CD4-positive, alpha-beta memory T cell (primary cell): ENCODE measurements at regions not wholly inside any gene's neighbourhood (a gene's known extent, or its start where the extent isn't known, plus 50 kb on each side); places are given as distances from the start of the nearest gene placed in this dataset.
"Not testable (repeated sequence)": the region's sequence is repeated elsewhere in the genome, so short reads cannot be mapped to it uniquely, and the experiment has no call there.

Experiments used
- CTCF ChIA-PET: fragments of 350-600 bp; sonication (Branson Sonifier 250); formaldehyde crosslinking; loops from one replicate; lab custom pipeline; 2021; ENCODE audit warnings: inconsistent platforms; ENCODE audit not compliant: partially characterized antibody; lab: Charles Lee
- POLR2A ChIA-PET: fragments of 350-600 bp; sonication (Branson Sonifier 250); formaldehyde crosslinking; loops from one replicate; lab custom pipeline; 2021; ENCODE audit not compliant: partially characterized antibody; lab: Charles Lee
- DNase-seq, 5 donors: peaks; one replicate each; pipeline versions ENCODE4 v3.0.0 to v3.0.0-alpha.2; 2020 to 2022; ENCODE audit warnings: mixed read lengths in 1 of 5
- H3K27ac ChIP-seq: one replicate; pipeline ENCODE4 v1.7.0; 2013; ENCODE audit warnings: low read depth, low read length
- H3K27me3 ChIP-seq: 2 replicates; pipeline ENCODE4 v1.7.0; 2013; ENCODE audit warnings: mild to moderate bottlenecking, low read length, moderate library complexity; ENCODE audit not compliant: insufficient read depth
- H3K36me3 ChIP-seq: 2 replicates; pipeline ENCODE4 v1.7.0; 2013; ENCODE audit warnings: mild to moderate bottlenecking, low read length, moderate library complexity; ENCODE audit not compliant: insufficient read depth
- H3K4me1 ChIP-seq: 2 replicates; pipeline ENCODE4 v1.7.0; 2013; ENCODE audit warnings: mild to moderate bottlenecking, low read length, moderate library complexity; ENCODE audit not compliant: insufficient read depth
- H3K4me3 ChIP-seq, 2 donors: one replicate each; pipeline ENCODE4 v1.7.0; 2013; ENCODE audit warnings: low read length in 2 of 2, mild to moderate bottlenecking in 1 of 2
- H3K9me3 ChIP-seq, 2 donors: one replicate each; pipeline ENCODE4 v1.7.0; 2013; ENCODE audit warnings: low read length in 2 of 2, control low read depth in 1 of 2; ENCODE audit not compliant: control insufficient read depth in 1 of 2
- H3K27ac Mint-ChIP-seq, 7 donors: one replicate each; pipeline ENCODE4 v1.8.0; 2020 to 2021; ENCODE audit warnings: mixed read lengths in 7 of 7, mild to moderate bottlenecking in 6 of 7, inconsistent platforms in 3 of 7, moderate library complexity in 3 of 7
- H3K27me3 Mint-ChIP-seq, 2 donors: one replicate each; pipeline ENCODE4 v1.8.0; 2020 to 2021; ENCODE audit warnings: mixed read lengths in 2 of 2
- H3K36me3 Mint-ChIP-seq, 2 donors: one replicate each; pipeline ENCODE4 v1.8.0; 2020 to 2021; ENCODE audit warnings: mixed read lengths in 2 of 2, inconsistent platforms in 1 of 2, mild to moderate bottlenecking in 1 of 2
- H3K4me1 Mint-ChIP-seq, 4 donors: one replicate each; pipeline ENCODE4 v1.8.0; 2020 to 2021; ENCODE audit warnings: mixed read lengths in 4 of 4, mild to moderate bottlenecking in 1 of 4
- H3K4me3 Mint-ChIP-seq, 8 donors: one replicate each; pipeline ENCODE4 v1.8.0; 2020 to 2021; ENCODE audit warnings: mixed read lengths in 8 of 8, mild to moderate bottlenecking in 7 of 8, moderate library complexity in 6 of 8, inconsistent platforms in 3 of 8
- H3K9me3 Mint-ChIP-seq, 8 donors: one replicate each; pipeline ENCODE4 v1.8.0; 2020 to 2021; ENCODE audit warnings: mixed read lengths in 8 of 8, mild to moderate bottlenecking in 5 of 8, inconsistent platforms in 3 of 8, moderate library complexity in 1 of 8
- intact Hi-C: fragments of 100-400 bp; cut with micrococcal nuclease; formaldehyde crosslinking; loops from one replicate; pipeline ENCODE4 v1.15.1; 2023

GRCh38 chr3:27607370-27607769 is 114.8 kb downstream of the EOMES start:
- Mint-ChIP-seq H3K4me1 (no peaks in the 10 kb centered on the region), H3K27me3 (peaks cover 0 to 1% of the 10 kb centered on the region in 2 donors), H3K9me3 (peaks cover 0 to 4% (median under 1%) of the 10 kb centered on the region in 8 donors), H3K36me3 (peaks cover 0 to 5% of the 10 kb centered on the region in 2 donors), H3K27ac (no peak overlapping the region), H3K4me3 (no peak overlapping the region)
- no peak for DNase-seq
- ChIA-PET POLR2A (interaction anchor here (0.6 kb wide), 1 partner anchor 46 kb away, joined by 3 read pairs; no protein-coding TSS in a partner anchor), CTCF (no interaction called here)
- Histone ChIP-seq H3K4me3 (no peak overlapping the region), H3K27ac (no peak overlapping the region), H3K9me3 (no peaks in the 10 kb centered on the region), H3K36me3 (no peaks in the 10 kb centered on the region), H3K27me3 (no peaks in the 10 kb centered on the region), H3K4me1 (no peaks in the 10 kb centered on the region)
- intact Hi-C loops = no loop called here

GRCh38 chr3:27606537-27606936 is 115.6 kb downstream of the EOMES start:
- peaks cover 0 to 8% of the 10 kb centered on the region in 2 donors for H3K36me3 Mint-ChIP-seq
- Histone ChIP-seq H3K36me3 (no peaks in the 10 kb centered on the region), H3K4me3 (no peak overlapping the region), H3K27ac (no peak overlapping the region), H3K27me3 (no peaks in the 10 kb centered on the region), H3K4me1 (no peaks in the 10 kb centered on the region), H3K9me3 (no peaks in the 10 kb centered on the region)
- no peaks in the 10 kb centered on the region for H3K4me1 Mint-ChIP-seq
- intact Hi-C loops = no loop called here
- no peaks in the 10 kb centered on the region for H3K27me3 Mint-ChIP-seq
- peaks cover 0 to 8% (median 3%) of the 10 kb centered on the region in 8 donors for H3K9me3 Mint-ChIP-seq
- CTCF ChIA-PET = no interaction called here
- POLR2A ChIA-PET = interaction anchor here (0.6 kb wide), 1 partner anchor 47 kb away, joined by 3 read pairs; no protein-coding TSS in a partner anchor
- no peak overlapping the region for H3K4me3 Mint-ChIP-seq
- peak overlapping the region in 1 of 7 donors; percentile 69 for H3K27ac Mint-ChIP-seq
- no peak for DNase-seq

- H3K36me3 ChIP-seq, intact Hi-C loops, H3K36me3 Mint-ChIP-seq, H3K4me1 Mint-ChIP-seq, POLR2A ChIA-PET, H3K4me3 ChIP-seq, H3K27ac ChIP-seq, H3K27me3 Mint-ChIP-seq, H3K27me3 ChIP-seq, H3K27ac Mint-ChIP-seq, CTCF ChIA-PET, H3K9me3 Mint-ChIP-seq, DNase-seq, H3K4me1 ChIP-seq, H3K4me3 Mint-ChIP-seq, H3K9me3 ChIP-seq: not testable (repeated sequence)
These were observed 117.1 kb upstream of the SLC4A7 start for GRCh38 chr3:27601311-27601710.

DNA sequence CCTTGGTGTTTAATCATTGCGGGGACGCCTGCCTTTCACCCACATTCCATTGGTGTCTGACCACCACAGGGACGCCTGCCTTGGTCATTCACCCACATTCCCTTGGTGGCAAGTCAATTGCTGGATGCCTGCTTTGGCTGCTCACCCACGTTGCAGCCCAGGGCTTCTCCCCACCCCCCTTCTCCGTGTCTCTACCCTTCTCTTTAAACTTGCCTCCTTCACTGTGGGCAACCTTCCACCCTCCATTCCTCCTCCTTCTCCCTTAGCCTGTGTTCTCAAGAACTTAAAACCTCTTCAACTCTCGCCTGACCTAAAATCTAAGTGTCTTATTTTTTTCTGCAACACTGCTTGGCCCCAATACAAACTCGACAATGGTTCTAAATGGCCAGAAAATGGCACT is 115.6 kb upstream of the SLC4A7 start:
- H3K4me3 Mint-ChIP-seq, H3K4me1 ChIP-seq, intact Hi-C loops, H3K27ac ChIP-seq, H3K27me3 ChIP-seq, H3K9me3 Mint-ChIP-seq, DNase-seq, H3K36me3 Mint-ChIP-seq, H3K36me3 ChIP-seq, CTCF ChIA-PET, H3K27me3 Mint-ChIP-seq, H3K4me3 ChIP-seq, POLR2A ChIA-PET, H3K9me3 ChIP-seq, H3K27ac Mint-ChIP-seq: not testable (repeated sequence)
- peaks cover 0 to 19% (median 8%) of the 10 kb centered on the region in 4 donors for H3K4me1 Mint-ChIP-seq

DNA sequence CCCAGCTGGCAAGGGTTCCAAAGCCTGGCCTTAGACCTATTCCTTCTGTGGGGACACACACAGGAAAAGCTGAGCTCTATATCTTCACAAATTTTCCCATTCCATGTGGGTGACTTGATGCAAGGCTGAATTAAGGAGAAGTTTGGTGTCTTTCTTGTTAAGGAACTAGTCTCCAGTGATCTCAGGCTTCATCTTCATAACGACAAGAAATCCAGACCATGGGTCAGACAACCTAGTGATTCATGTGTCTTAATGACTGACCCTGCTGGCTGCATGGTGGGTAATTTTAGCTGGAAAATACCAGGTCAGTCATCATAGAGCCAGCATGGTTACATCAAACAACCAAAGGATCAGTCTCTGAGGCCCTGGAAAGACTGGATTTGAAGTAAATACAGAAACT is 112.7 kb upstream of the SLC4A7 start:
- no peaks in the 10 kb centered on the region for H3K36me3 ChIP-seq
- no peak overlapping the region for H3K4me3 ChIP-seq
- no peak overlapping the region for H3K4me3 Mint-ChIP-seq
- POLR2A ChIA-PET = no interaction called here
- no peaks in the 10 kb centered on the region for H3K27me3 ChIP-seq
- peaks cover 0 to under 1% (median 0%) of the 10 kb centered on the region in 8 donors for H3K9me3 Mint-ChIP-seq
- H3K27ac Mint-ChIP-seq = peak overlapping the region in 1 of 7 donors; percentile 3
- no peak for DNase-seq
- H3K36me3 Mint-ChIP-seq = peaks cover 0 to under 1% of the 10 kb centered on the region in 2 donors
- H3K9me3 ChIP-seq = no peaks in the 10 kb centered on the region
- H3K4me1 ChIP-seq = peaks cover 4% of the 10 kb centered on the region
- CTCF ChIA-PET = no interaction called here
- intact Hi-C loops = no loop called here
- no peaks in the 10 kb centered on the region for H3K27me3 Mint-ChIP-seq
- no peak overlapping the region for H3K27ac ChIP-seq
- peaks cover 2 to 28% (median 15%) of the 10 kb centered on the region in 4 donors for H3K4me1 Mint-ChIP-seq

DNA sequence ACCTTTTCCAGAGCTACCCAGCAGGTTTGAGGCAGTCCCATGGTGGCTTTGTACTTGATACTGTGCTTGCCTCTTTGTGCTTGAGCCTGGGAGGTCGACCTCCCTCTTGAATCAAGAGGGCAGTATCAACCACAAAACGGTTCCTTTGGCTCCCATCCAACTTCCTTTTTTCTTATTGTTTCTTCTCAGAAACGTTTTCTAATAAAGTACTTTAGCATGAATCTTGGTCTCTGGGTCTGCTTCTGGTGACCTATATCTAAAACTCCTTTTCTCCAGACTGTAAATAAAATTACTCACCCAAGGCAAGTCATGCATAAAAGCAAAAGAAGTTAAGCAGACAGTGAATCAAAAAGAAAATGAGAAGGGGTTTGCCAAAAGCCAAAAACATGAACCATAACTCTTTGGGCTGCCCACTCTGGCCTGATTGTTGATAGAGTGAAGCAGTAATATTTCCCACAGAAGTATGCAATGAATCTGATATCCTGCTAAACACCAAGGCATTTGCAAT is 112.2 kb upstream of the SLC4A7 start:
- Histone ChIP-seq H3K27me3 (no peaks in the 10 kb centered on the region), H3K4me1 (peaks cover 9% of the 10 kb centered on the region), H3K36me3 (no peaks in the 10 kb centered on the region), H3K27ac (no peak overlapping the region), H3K9me3 (no peaks in the 10 kb centered on the region), H3K4me3 (no peak overlapping the region)
- intact Hi-C loops = no loop called here
- Mint-ChIP-seq H3K36me3 (no peaks in the 10 kb centered on the region), H3K27ac (peak overlapping the region in 3 of 7 donors; percentile 18 to 50 (median 38)), H3K27me3 (no peaks in the 10 kb centered on the region), H3K9me3 (no peaks in the 10 kb centered on the region), H3K4me1 (peaks cover 8 to 34% (median 20%) of the 10 kb centered on the region in 4 donors), H3K4me3 (no peak overlapping the region)
- no peak for DNase-seq
- CTCF ChIA-PET = no interaction called here
- POLR2A ChIA-PET = no interaction called here

DNA sequence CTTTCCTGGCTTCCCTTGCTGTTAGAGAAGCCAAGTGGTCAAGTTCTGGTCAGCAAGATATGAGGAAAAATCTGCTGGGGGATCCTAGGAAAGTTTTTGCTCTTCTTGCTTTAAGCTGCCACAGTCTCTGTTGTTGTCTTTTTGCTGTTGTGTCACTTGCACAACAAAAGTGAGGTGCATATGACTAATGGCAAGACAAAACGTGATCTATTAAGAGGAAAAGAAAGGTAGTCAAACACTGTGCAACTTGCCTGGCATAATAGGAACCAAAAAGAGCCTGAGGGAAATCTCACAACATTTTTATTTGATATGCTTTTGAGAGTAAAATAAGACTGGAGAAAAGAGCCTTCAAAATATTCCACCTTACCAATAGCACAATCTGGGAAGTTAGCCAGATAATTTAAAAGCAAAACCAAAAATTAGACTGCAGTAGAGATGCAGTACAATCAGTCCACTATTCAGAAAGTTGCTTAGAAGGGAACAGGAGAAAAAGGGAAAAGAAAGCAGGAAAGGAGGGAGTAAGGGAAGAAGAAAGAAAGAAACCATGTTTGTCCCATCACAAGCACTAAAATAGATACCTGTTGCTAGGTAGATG is 110.0 kb upstream of the SLC4A7 start:
- Histone ChIP-seq H3K27me3 (no peaks in the 10 kb centered on the region), H3K4me3 (no peak overlapping the region), H3K4me1 (peaks cover 30% of the 10 kb centered on the region), H3K9me3 (no peaks in the 10 kb centered on the region), H3K36me3 (no peaks in the 10 kb centered on the region), H3K27ac (no peak overlapping the region)
- intact Hi-C loops = loop anchor here (5.0 kb wide), 3 partner anchors 38 to 112 kb away; partner anchors contain the start of gene SLC4A7
- DNase-seq = no peak
- Mint-ChIP-seq H3K36me3 (no peaks in the 10 kb centered on the region), H3K4me3 (no peak overlapping the region), H3K4me1 (peaks cover 25 to 52% (median 39%) of the 10 kb centered on the region in 4 donors), H3K27ac (peak overlapping the region in 1 of 7 donors; percentile 65), H3K27me3 (no peaks in the 10 kb centered on the region), H3K9me3 (no peaks in the 10 kb centered on the region)
- CTCF ChIA-PET = no interaction called here
- POLR2A ChIA-PET = no interaction called here
